AG08396 (cell line): ENCODE measurements at regions not wholly inside any gene's neighbourhood (a gene's known extent, or its start where the extent isn't known, plus 50 kb on each side); places are given as distances from the start of the nearest gene placed in this dataset.

ENCODE experiments used
- DNase-seq: peaks from one replicate; pipeline ENCODE4 v3.0.0; 2012; ENCODE audit warnings: low spot score, mixed read lengths

DNA sequence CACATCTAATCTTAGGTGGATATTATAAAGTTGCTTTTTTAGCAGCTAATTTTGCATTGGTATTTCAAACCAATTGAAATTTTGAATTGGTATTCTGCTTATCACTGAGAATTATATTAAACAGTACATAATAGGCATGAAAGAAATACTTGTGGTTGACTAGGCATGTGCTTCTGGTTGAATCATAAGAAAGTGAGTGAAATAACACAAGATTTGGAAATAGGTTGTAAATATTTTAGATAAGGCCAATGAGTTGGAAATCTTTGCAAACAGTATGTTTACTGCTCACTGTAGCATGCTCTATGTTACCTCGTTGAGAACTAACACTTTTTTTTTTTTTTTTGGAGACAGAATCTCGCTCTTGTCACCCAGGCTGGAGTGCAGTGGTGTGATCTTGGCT lies 66.8 kb upstream of the RFC3 start:
- DNase-seq = peak; percentile 17

DNA sequence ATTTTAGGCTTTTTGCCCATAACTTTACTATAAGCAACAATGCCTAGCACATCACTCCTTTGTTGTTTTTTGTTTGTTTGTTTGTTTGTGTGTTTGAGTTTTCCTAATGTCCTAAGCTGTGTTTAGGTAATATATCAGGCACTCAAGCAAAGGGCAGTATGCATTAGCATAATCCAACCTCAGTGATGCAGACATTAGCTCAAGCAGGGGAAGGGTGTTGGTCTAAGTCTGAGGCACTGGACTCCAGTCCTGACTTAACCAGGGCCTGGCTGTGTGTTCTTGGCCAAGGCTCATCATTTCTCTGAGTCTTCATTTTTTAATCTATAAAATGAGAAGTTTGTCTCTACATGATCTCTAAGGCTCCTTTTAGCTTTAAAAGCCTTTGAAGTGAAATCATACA lies 65.9 kb upstream of the RFC3 start:
- DNase-seq = no peak

DNA sequence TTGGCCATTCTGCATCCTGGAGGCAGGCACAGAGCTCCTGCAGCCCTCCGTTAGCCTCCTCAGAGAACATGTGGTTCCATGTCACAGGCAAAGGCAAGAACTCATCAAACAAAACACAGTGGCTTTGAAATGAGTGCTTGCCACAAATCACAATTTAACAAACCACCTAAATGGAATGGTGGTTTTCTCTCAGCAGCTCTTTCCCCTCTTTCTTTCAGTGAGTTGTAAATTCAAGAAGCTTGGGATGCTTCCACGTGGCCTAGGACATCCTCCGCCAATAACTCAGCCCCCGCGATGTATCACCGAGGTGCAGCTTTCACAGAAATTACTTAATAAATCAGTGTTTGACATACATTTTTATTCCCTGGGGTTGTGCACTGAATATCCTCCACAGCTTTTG lies 65.4 kb upstream of the RFC3 start:
- DNase-seq = no peak

DNA sequence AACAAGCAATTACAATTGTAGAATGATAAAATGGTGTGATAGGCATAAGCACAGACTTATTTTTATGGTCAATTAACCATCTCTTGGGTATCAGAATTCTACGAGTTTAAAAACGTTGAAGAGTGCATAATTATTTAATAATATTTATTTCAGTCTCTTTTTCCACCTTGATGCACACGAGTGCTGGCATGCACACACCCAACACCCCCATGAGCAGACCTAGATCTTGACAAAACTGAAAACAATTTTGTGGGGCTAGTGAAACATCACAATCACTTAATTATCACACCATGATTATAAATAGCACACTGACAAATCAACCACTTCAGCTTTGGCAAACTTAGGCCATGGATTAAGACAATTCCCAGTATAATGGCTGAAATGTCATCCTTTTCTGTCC lies 61.0 kb upstream of the RFC3 start:
- DNase-seq = no peak

DNA sequence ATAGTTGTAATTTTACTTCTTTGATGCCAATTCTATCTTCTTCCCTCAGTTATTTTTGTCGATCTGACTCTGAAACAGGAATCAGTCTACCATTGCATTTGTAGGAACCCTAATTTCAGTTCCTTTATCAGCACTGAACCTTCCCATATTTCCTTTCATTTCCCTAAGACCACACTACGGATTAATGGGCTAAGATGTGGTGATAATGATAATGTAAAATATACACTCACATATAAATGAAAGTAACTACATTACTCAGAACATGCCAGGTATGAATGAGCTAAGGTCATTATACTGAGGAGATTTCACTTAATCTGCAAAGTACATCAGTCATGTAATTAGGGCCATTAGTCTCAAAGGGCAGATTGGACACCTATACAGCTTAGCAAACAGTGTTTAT lies 60.2 kb upstream of the RFC3 start:
- DNase-seq = no peak

DNA sequence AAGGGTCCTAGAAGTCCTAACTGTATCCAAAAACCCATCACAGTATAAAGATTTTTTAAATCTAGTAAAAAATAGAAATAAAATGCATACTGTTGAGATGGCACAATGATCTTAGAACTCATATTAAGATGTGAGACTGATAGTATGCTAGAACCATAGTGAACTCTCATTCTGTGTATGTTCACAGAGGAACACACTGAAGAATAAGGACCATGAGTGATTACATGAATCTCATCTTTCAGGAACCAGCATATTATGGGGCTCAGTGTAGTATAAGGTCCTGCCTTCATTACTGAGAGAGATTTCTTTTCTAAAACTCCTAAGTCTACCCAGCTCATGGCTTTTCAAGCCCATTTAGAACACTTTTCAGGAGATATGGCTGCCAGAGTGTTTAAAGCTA lies 59.8 kb upstream of the RFC3 start:
- DNase-seq = no peak

DNA sequence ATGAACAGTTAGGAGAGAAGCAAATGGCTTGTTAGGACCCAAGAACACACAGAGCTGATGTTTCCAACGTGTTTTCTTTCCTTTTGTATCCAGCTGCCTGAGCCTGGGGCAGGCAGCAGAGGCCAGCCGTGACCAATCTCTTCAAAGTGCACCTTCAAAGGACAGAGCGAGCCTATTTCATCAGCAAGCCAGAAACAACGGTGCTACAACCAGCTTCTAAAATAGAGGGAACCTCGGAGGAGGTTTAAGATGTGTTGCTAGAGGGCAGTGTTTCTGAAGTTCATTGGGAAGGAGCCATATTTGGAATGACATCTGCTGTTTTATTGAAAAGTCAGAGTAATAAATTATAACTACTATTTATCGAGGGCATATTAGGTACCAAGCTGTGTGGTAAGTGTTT lies 56.2 kb upstream of the RFC3 start:
- peak; percentile 8 for DNase-seq

DNA sequence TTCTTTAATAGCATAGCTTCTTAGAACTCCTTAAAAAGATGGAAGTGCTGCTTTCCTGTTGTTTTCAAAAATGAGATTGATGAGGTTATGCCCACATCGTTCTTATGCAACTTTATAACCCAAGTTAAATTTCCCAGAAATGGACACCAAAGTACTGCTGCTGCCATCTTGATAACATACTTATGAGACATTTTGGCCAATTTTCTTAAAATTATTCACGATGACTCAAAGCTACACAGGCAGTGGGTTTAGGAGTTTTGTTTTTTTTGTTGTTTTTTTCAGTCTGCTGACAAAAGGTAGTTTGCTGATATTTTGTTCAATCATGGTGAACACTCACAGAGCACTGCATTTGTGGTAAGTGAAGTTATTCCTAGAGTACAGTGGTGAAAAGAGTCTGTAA lies 54.9 kb upstream of the RFC3 start:
- DNase-seq = no peak

DNA sequence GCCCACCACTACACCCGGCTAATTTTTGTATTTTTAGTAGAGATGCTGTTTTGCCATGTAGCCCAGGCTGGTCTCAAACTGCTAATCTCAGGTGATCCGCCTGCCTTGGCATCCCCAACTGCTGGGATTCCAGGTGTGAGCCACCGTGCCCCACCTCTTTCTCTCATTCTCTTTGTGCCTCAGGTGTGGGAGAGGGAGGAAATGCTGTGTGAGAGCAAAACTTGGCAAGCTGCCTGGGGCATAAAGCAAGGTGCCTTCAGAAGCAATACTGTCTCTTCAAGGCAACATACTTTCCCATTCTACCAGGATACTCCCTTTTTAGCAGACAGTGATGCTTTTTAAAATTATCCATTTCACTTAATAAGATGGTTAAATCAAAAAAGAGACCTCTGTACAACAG lies 53.2 kb upstream of the RFC3 start:
- DNase-seq = no peak

DNA sequence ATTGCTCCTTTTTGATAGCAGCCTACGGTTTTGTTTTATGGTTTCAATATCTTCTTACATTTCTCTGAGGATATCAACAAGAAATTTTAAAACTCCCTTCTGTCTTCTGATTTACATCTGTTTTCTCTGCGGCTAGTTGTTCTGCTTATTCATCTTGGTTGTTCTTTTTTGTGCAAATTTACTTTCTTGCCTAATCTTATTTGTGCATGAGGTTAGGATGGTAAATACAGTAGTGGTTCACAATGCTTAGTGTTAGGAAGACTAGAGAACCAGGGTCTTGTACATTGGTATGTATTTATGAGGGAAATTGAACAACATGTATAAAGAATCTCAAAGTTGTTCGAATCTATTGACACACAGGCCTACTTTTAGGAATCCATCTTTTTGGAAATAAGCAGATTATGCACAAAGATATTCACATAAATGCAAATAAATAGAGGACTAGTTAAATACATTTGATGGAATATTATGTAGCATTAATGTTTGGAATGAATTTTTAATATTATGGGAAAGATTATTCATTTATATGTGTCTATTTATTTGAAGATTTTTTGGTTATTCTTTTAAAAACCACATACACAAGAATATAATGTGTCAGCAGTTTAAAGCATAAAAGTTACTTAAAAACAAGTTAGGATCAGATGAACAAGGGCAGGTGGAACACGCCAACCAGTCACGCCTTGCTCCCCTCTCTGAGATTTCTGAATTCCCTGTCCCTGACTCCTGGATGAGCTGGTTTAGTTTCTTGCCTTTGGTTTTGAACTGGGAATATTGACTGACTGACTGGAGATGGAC lies 51.4 kb upstream of the RFC3 start:
- DNase-seq = no peak

DNA sequence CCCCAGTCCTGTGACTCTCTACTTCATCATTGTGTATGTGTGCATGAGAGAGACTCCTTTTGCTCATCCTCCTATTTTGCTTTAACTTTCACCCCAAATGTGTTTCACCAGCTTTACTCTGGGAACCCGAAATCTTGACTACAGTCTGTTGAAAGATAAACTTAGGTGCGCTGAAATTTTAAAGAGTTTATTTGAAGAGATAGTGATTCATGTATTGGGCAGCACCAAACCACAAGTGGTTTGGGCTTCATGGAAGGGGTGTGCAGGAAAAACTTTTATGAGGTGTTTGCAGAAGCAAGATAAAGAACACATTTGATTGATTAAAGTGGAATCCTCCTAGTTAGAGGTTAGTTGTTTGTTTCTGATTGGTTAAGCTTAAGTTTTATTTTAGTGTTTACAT lies 50.8 kb upstream of the RFC3 start:
- DNase-seq = no peak
